IMR-90 (cell line): ENCODE measurements at regions not wholly inside any gene's neighbourhood (a gene's known extent, or its start where the extent isn't known, plus 50 kb on each side); places are given as distances from the start of the nearest gene placed in this dataset.
A peak's percentile ranks its signal among the peaks of the same experiment; 100 is the strongest.

ENCODE experiments used
- ATAC-seq: fragments of 200-7000 bp; cut with Tn5 transposase; 2 replicates; pipeline ENCODE4 v1.9.1; 2020; ENCODE audit warnings: low read depth, mild to moderate bottlenecking, moderate library complexity
- BruUV-seq: library from RNA; stranded (reverse); fragments of 400-500 nt; replicated peaks from 2 replicates; lab custom pipeline; 2021; lab: Mats Ljungman, UMichigan
- CTCF ChIA-PET: fragments of 300-600 bp; formaldehyde crosslinking; extraction: SDS; loops from one replicate; lab custom pipeline; 2021; ENCODE audit warnings: antibody characterized with exemption; lab: Yijun Ruan, JAX
- POLR2A ChIA-PET: fragments of 300-600 bp; sonication (Branson Sonifier 250); formaldehyde crosslinking; loops from one replicate; lab custom pipeline; 2022; ENCODE audit warnings: antibody characterized with exemption; ENCODE audit not compliant: unreplicated experiment; lab: Charles Lee
- DNase-seq: peaks from one replicate; pipeline ENCODE4 v3.0.0; 2013
- H2AFZ ChIP-seq: replicated peaks from 2 replicates; pipeline ENCODE3; 2013; ENCODE audit warnings: low read length, mild to moderate bottlenecking; ENCODE audit not compliant: poor library complexity
- H2AK5ac ChIP-seq: 2 replicates; pipeline ENCODE4 v1.6.1; 2013; ENCODE audit warnings: low read depth, low read length, inconsistent platforms
- H2AK9ac ChIP-seq: replicated peaks from 2 replicates; pipeline ENCODE3; 2013; ENCODE audit warnings: mild to moderate bottlenecking, low read depth, low read length, moderate library complexity; ENCODE audit not compliant: poor library complexity
- H2BK120ac ChIP-seq: 2 replicates; pipeline ENCODE4 v1.6.1; 2013; ENCODE audit warnings: low read depth, low read length, inconsistent platforms
- H2BK15ac ChIP-seq: 3 replicates; pipeline ENCODE4 v1.6.1; 2013; ENCODE audit warnings: low read depth, low read length, inconsistent platforms
- H2BK20ac ChIP-seq: 2 replicates; pipeline ENCODE4 v1.6.1; 2013; ENCODE audit warnings: low read depth, mild to moderate bottlenecking, inconsistent platforms, low read length, moderate library complexity
- H2BK5ac ChIP-seq: 2 replicates; pipeline ENCODE4 v1.6.1; 2013; ENCODE audit warnings: mild to moderate bottlenecking, low read depth, low read length, inconsistent platforms; ENCODE audit not compliant: poor library complexity, severe bottlenecking
- H3K14ac ChIP-seq: replicated peaks from 2 replicates; pipeline ENCODE4 v1.6.1; 2013; ENCODE audit warnings: low read depth, low read length, inconsistent platforms
- H3K18ac ChIP-seq: 2 replicates; pipeline ENCODE4 v1.6.1; 2013; ENCODE audit warnings: low read depth, low read length, control low read depth
- H3K23ac ChIP-seq: 2 replicates; pipeline ENCODE4 v1.6.1; 2013; ENCODE audit warnings: low read depth, low read length, inconsistent platforms
- H3K27ac ChIP-seq: 2 replicates; pipeline ENCODE4 v1.5.1; 2013; ENCODE audit warnings: mild to moderate bottlenecking, control low read depth, low read length; ENCODE audit not compliant: insufficient read depth
- H3K27me3 ChIP-seq: 2 replicates; pipeline ENCODE4 v1.6.1; 2013; ENCODE audit warnings: low read length; ENCODE audit not compliant: control insufficient read depth, insufficient read depth
- H3K36me3 ChIP-seq: 2 replicates; pipeline ENCODE4 v1.6.1; 2013; ENCODE audit warnings: low read length, mixed read lengths; ENCODE audit not compliant: control insufficient read depth, insufficient read depth
- H3K4ac ChIP-seq: 2 replicates; pipeline ENCODE4 v1.6.1; 2013; ENCODE audit warnings: low read depth, low read length, inconsistent platforms
- H3K4me1 ChIP-seq: 2 replicates; pipeline ENCODE4 v1.6.1; 2013; ENCODE audit warnings: low read length, mixed read lengths; ENCODE audit not compliant: control insufficient read depth, insufficient read depth
- H3K4me2 ChIP-seq: 2 replicates; pipeline ENCODE4 v1.6.1; 2013; ENCODE audit warnings: low read depth, mild to moderate bottlenecking, control low read depth, low read length, moderate library complexity
- H3K4me3 ChIP-seq: 2 replicates; pipeline ENCODE4 v1.5.1; 2013; ENCODE audit warnings: low read depth, mild to moderate bottlenecking, control low read depth, low read length, moderate library complexity; ENCODE audit not compliant: insufficient read depth
- H3K56ac ChIP-seq: 2 replicates; pipeline ENCODE4 v1.6.1; 2013; ENCODE audit warnings: low read length, inconsistent platforms; ENCODE audit not compliant: insufficient read depth; ENCODE audit errors: extremely low read depth
- H3K79me1 ChIP-seq, 2 experiments: 2 replicates each; pipeline ENCODE4 v1.6.1; 2013; ENCODE audit warnings: low read length in 2 of 2, inconsistent platforms in 1 of 2, low read depth in 1 of 2
- H3K9ac ChIP-seq: 2 replicates; pipeline ENCODE4 v1.6.1; 2013; ENCODE audit warnings: low read depth, low read length, control low read depth
- H3K9me1 ChIP-seq: 2 replicates; pipeline ENCODE4 v1.6.1; 2013; ENCODE audit warnings: low read length, inconsistent platforms; ENCODE audit not compliant: insufficient read depth
- H3K9me3 ChIP-seq: 2 replicates; pipeline ENCODE4 v1.6.1; 2013; ENCODE audit warnings: low read length; ENCODE audit not compliant: control insufficient read depth, insufficient read depth
- H4K20me1 ChIP-seq: 2 replicates; pipeline ENCODE4 v1.6.1; 2013; ENCODE audit warnings: low read length, inconsistent platforms; ENCODE audit not compliant: insufficient read depth
- H4K5ac ChIP-seq: 2 replicates; pipeline ENCODE4 v1.6.1; 2013; ENCODE audit warnings: mild to moderate bottlenecking, low read depth, low read length, control low read depth
- H4K8ac ChIP-seq, 2 experiments: 2 replicates each; pipeline ENCODE4 v1.6.1; 2013; ENCODE audit warnings: low read depth in 2 of 2, low read length in 2 of 2, control low read depth in 1 of 2, inconsistent platforms in 1 of 2
- H4K91ac ChIP-seq: 2 replicates; pipeline ENCODE4 v1.6.1; 2013; ENCODE audit warnings: low read depth, low read length, inconsistent platforms; ENCODE audit not compliant: insufficient read depth
- BHLHE40 ChIP-seq: fragments of 150-350 bp; IDR thresholded peaks from 2 replicates; pipeline ENCODE4 v1.6.1; 2016; ENCODE audit warnings: mild to moderate bottlenecking, low read depth, low read length
- CEBPB ChIP-seq: IDR thresholded peaks from 2 replicates; pipeline ENCODE4 v1.6.1; 2012; ENCODE audit warnings: low read depth, low read length, improper control_type of control experiment
- CHD1 ChIP-seq: IDR thresholded peaks from 2 replicates; pipeline ENCODE4 v1.6.1; 2012; ENCODE audit warnings: low read depth, low read length, improper control_type of control experiment
- CTCF ChIP-seq: conservative IDR thresholded peaks from 2 replicates; pipeline ENCODE4 v1.5.1; 2012; ENCODE audit warnings: mild to moderate bottlenecking, low read depth, low read length, improper control_type of control experiment
- ELK1 ChIP-seq: fragments of 150-350 bp; IDR thresholded peaks from 2 replicates; pipeline ENCODE4 v1.6.1; 2016; ENCODE audit warnings: low read depth, mild to moderate bottlenecking, low read length, moderate library complexity, borderline replicate concordance
- FOS ChIP-seq: fragments of 150-350 bp; IDR thresholded peaks from 2 replicates; pipeline ENCODE4 v1.6.1; 2016; ENCODE audit warnings: low read depth, low read length
- MAFK ChIP-seq: IDR thresholded peaks from 2 replicates; pipeline ENCODE4 v1.6.1; 2012; ENCODE audit warnings: low read depth, low read length, improper control_type of control experiment
- MAZ ChIP-seq: IDR thresholded peaks from 2 replicates; pipeline ENCODE4 v1.6.1; 2012; ENCODE audit warnings: low read depth, mild to moderate bottlenecking, low read length, improper control_type of control experiment, moderate library complexity, borderline replicate concordance
- MXI1 ChIP-seq: IDR thresholded peaks from 2 replicates; pipeline ENCODE4 v1.6.1; 2012; ENCODE audit warnings: low read depth, mild to moderate bottlenecking, low read length, moderate library complexity, borderline replicate concordance
- NFE2L2 ChIP-seq: fragments of 150-350 bp; IDR thresholded peaks from 2 replicates; pipeline ENCODE4 v1.6.1; 2016; ENCODE audit warnings: low read depth, mild to moderate bottlenecking, low read length
- POLR2A ChIP-seq: IDR thresholded peaks from 2 replicates; pipeline ENCODE4 v1.6.1; 2012; ENCODE audit warnings: mild to moderate bottlenecking, low read depth, low read length
- RAD21 ChIP-seq: IDR thresholded peaks from 2 replicates; pipeline ENCODE4 v1.6.1; 2012; ENCODE audit warnings: low read length, improper control_type of control experiment
- RCOR1 ChIP-seq: IDR thresholded peaks from 2 replicates; pipeline ENCODE4 v1.6.1; 2012; ENCODE audit warnings: mild to moderate bottlenecking, low read length, improper control_type of control experiment; ENCODE audit not compliant: insufficient replicate concordance
- RFX5 ChIP-seq: IDR thresholded peaks from 2 replicates; pipeline ENCODE4 v1.8.0; 2012; ENCODE audit warnings: low read depth, mild to moderate bottlenecking, low read length, moderate library complexity
- SMC3 ChIP-seq: fragments of 150-350 bp; IDR thresholded peaks from 2 replicates; pipeline ENCODE4 v1.6.1; 2016; ENCODE audit warnings: low read depth, mild to moderate bottlenecking, antibody characterized with exemption, low read length, moderate library complexity
- WGBS, 2 experiments: methylation state at CpG; one replicate each; pipeline versions ENCODE4 v1.1.5 to v1.1.7; 2013; ENCODE audit warnings: missing lambda C conversion rate in 2 of 2; ENCODE audit not compliant: insufficient read length in 1 of 2; ENCODE audit errors: extremely low coverage in 2 of 2; 5-methylcytosine and 5-hydroxymethylcytosine counted together
- dilution Hi-C: fragments of 300-500 bp; cut with HindIII; formaldehyde crosslinking; loops from one replicate; pipeline ENCODE4 v1.14.3; 2018; ENCODE audit warnings: low sequenced_read_pairs; ENCODE audit not compliant: unreplicated experiment
- in situ Hi-C: fragments of 300-500 bp; cut with MboI; formaldehyde crosslinking; loops from 3 replicates; pipeline ENCODE4 v1.14.3; 2019; ENCODE audit warnings: low sequenced_read_pairs, inconsistent platforms, mixed read lengths
- intact Hi-C: fragments of 100-400 bp; cut with micrococcal nuclease; formaldehyde crosslinking; loops from 2 replicates; pipeline ENCODE4 v1.10.0; 2022

DNA sequence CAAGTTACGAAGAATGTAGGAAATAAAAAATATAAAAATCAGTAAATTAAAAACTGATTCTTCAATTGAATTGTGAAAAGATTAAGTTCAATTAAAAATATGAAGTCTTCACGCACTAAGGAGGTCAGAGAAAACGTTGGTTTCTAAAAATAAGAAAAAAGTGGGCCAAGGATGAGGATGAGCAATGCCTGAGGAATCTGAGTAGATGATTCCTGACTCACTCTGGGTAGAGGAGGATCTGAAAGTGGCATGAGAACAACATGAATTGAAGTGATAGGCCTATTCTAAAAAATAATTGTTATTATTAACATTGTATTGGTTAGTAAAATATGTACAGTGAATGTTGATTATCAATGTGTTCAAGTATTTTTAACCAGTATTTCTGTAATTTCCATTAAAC lies 444.2 kb downstream of the GRIA2 start:
- H3K14ac ChIP-seq = no peak overlapping the region
- H4K5ac ChIP-seq = no peak overlapping the region
- in situ Hi-C loops = no loop called here
- no peak for ATAC-seq
- peak; percentile 12 for DNase-seq
- no peak overlapping the region for H4K8ac ChIP-seq
- no peak overlapping the region for H2BK120ac ChIP-seq
- no peak overlapping the region for H3K23ac ChIP-seq
- no peak overlapping the region for H3K27ac ChIP-seq
- no peak overlapping the region for H2BK20ac ChIP-seq
- dilution Hi-C loops = no loop called here
- H4K20me1 ChIP-seq = no peaks in the 10 kb centered on the region
- H2AK5ac ChIP-seq = no peak overlapping the region
- no peaks in the 10 kb centered on the region for H3K27me3 ChIP-seq
- H2BK15ac ChIP-seq = no peak overlapping the region
- no TSS peak for BruUV-seq
- WGBS, 2 experiments = no CpG with 5 or more reads among the region's 3 CpGs
- no peak overlapping the region for H3K4ac ChIP-seq
- H3K4me1 ChIP-seq = no peaks in the 10 kb centered on the region
- no peak overlapping the region for H3K9ac ChIP-seq
- no peak overlapping the region for H3K4me2 ChIP-seq
- H2AK9ac ChIP-seq = no peak overlapping the region
- H3K79me1 ChIP-seq = no peaks in the 10 kb centered on the region
- no peaks in the 10 kb centered on the region for H3K36me3 ChIP-seq
- H3K4me3 ChIP-seq = no peak overlapping the region
- no peaks in the 10 kb centered on the region for H3K9me1 ChIP-seq
- ChIA-PET CTCF (no interaction called here), POLR2A (no interaction called here)
- H2AFZ ChIP-seq = no peak overlapping the region
- H2BK5ac ChIP-seq = no peak overlapping the region
- H3K18ac ChIP-seq = no peak overlapping the region
- no peak for TF ChIP-seq MXI1
- TF ChIP-seq FOS = no peak
- no peak for TF ChIP-seq NFE2L2
- TF ChIP-seq CEBPB = no peak
- TF ChIP-seq SMC3 = no peak
- no peak for TF ChIP-seq RAD21
- TF ChIP-seq ELK1 = no peak
- no peak for TF ChIP-seq RFX5
- no peak for TF ChIP-seq BHLHE40
- no peak for TF ChIP-seq CTCF
- no peak for TF ChIP-seq MAFK
- TF ChIP-seq MAZ = no peak
- TF ChIP-seq RCOR1 = no peak
- no peak for TF ChIP-seq CHD1
- TF ChIP-seq POLR2A = no peak
- no peak overlapping the region for H4K91ac ChIP-seq
- intact Hi-C loops = no loop called here
- no peak overlapping the region for H3K56ac ChIP-seq
- H3K9me3 ChIP-seq = no peaks in the 10 kb centered on the region
